Neural progenitor cell (in vitro differentiated cells): ENCODE measurements at regions not wholly inside any gene's neighbourhood (a gene's known extent, or its start where the extent isn't known, plus 50 kb on each side); places are given as distances from the start of the nearest gene placed in this dataset.
"Not testable (repeated sequence)": the region's sequence is repeated elsewhere in the genome, so short reads cannot be mapped to it uniquely, and the experiment has no call there.

ENCODE experiments used
- EZH2 ChIP-seq: fragments of 200-600 bp; sonication (generic); IDR thresholded peaks from 2 replicates; pipeline ENCODE4 v1.6.1; 2017; ENCODE audit warnings: antibody characterized with exemption, mild to moderate bottlenecking, moderate library complexity
- TF ChIP-seq, protein P1 (sequence below): fragments of 200-600 bp; sonication (generic); IDR thresholded peaks from 2 replicates; pipeline ENCODE4 v1.5.1; 2017; ENCODE audit warnings: antibody characterized with exemption, mild to moderate bottlenecking

DNA sequence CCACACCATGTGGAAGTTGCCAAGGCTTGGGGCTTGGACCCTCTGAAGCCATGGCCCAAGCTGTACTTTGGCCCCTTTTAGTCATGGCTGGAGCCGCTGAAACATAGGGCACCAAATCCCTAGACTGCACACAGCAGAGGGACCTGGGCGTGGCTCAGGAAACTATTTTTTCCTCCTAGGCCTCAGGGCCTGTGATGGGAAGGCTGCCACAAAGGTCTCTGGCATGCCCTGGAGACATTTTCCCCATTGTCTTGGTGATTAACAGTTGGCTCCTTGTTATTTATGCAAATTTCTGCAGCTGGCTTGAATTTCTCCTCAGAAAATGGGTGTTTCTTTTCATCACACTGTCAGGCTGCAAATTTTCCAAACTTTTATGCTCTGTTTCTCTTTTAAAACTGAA is 102.3 kb downstream of the SPP2 start:
- TF ChIP-seq, protein P1, sequence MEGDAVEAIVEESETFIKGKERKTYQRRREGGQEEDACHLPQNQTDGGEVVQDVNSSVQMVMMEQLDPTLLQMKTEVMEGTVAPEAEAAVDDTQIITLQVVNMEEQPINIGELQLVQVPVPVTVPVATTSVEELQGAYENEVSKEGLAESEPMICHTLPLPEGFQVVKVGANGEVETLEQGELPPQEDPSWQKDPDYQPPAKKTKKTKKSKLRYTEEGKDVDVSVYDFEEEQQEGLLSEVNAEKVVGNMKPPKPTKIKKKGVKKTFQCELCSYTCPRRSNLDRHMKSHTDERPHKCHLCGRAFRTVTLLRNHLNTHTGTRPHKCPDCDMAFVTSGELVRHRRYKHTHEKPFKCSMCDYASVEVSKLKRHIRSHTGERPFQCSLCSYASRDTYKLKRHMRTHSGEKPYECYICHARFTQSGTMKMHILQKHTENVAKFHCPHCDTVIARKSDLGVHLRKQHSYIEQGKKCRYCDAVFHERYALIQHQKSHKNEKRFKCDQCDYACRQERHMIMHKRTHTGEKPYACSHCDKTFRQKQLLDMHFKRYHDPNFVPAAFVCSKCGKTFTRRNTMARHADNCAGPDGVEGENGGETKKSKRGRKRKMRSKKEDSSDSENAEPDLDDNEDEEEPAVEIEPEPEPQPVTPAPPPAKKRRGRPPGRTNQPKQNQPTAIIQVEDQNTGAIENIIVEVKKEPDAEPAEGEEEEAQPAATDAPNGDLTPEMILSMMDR, result not testable (repeated sequence)
- not testable (repeated sequence) for TF ChIP-seq EZH2
